ENCODE measurements at regions not wholly inside any gene's neighbourhood (a gene's known extent, or its start where the extent isn't known, plus 50 kb on each side); places are given as distances from the start of the nearest gene placed in this dataset.
"Not testable (repeated sequence)": the region's sequence is repeated elsewhere in the genome, so short reads cannot be mapped to it uniquely, and the experiment has no call there.

- no peak overlapping the region for H4K8ac ChIP-seq (ENCODE audit: low read length)
- H3K4me2 ChIP-seq (ENCODE audit: low read length, poor library complexity, severe bottlenecking): no peak overlapping the region
- no peaks in the 10 kb centered on the region for H3K36me3 ChIP-seq (ENCODE audit: control insufficient read depth in 1 of 2, insufficient read depth in 2 of 2, low read depth in 1 of 2, low read length in 2 of 2)
- no peak overlapping the region for H3K4me3 ChIP-seq (ENCODE audit: insufficient read depth in 1 of 2, low read depth in 1 of 2, low read length in 2 of 2)
- H3K27me3 ChIP-seq (ENCODE audit: control insufficient read depth in 1 of 2, insufficient read depth in 1 of 2, low read length in 2 of 2): no peaks in the 10 kb centered on the region
- no peaks in the 10 kb centered on the region for H3K79me1 ChIP-seq (replicated peaks; ENCODE audit: low read length, poor library complexity, severe bottlenecking)
- H2BK12ac ChIP-seq (ENCODE audit: low read length in 2 of 2): no peak overlapping the region
- no peak for DNase-seq
- no peak overlapping the region for H3K18ac ChIP-seq (ENCODE audit: low read depth in 1 of 2, low read length in 2 of 2)
- no peak overlapping the region for H2BK120ac ChIP-seq (ENCODE audit: low read depth, low read length)
- H2BK15ac ChIP-seq (ENCODE audit: low read depth, poor library complexity, severe bottlenecking): no peak overlapping the region
- no peak overlapping the region for H4K91ac ChIP-seq (ENCODE audit: low read length)
- no peaks in the 10 kb centered on the region for H3K9me3 ChIP-seq (ENCODE audit: control insufficient read depth, low read length)
- H3K4me1 ChIP-seq (ENCODE audit: control insufficient read depth, insufficient read depth, low read depth, low read length): no peaks in the 10 kb centered on the region
- 74% methylated on average over 2 of the region's 2 CpGs for WGBS
- H3K9ac ChIP-seq (ENCODE audit: low read length): no peak overlapping the region
- no peak overlapping the region for H2AK5ac ChIP-seq (ENCODE audit: low read length, severe bottlenecking)
- no peak overlapping the region for H2BK5ac ChIP-seq (ENCODE audit: low read depth, low read length, poor library complexity, severe bottlenecking)
- no peak overlapping the region for H2AFZ ChIP-seq (ENCODE audit: low read depth, low read length)
- H3K27ac ChIP-seq (ENCODE audit: low read length, poor library complexity, severe bottlenecking): no peak overlapping the region
- no peak overlapping the region for H3K14ac ChIP-seq (ENCODE audit: low read length in 2 of 2)
- no peak overlapping the region for H3K4ac ChIP-seq (ENCODE audit: low read depth in 1 of 2, low read length in 2 of 2)
- H3K23ac ChIP-seq (ENCODE audit: low read length in 2 of 2): no peak overlapping the region
Observed at GRCh38 chr4:181897935-181898334, 345.3 kb upstream of the TENM3 start.

DNA sequence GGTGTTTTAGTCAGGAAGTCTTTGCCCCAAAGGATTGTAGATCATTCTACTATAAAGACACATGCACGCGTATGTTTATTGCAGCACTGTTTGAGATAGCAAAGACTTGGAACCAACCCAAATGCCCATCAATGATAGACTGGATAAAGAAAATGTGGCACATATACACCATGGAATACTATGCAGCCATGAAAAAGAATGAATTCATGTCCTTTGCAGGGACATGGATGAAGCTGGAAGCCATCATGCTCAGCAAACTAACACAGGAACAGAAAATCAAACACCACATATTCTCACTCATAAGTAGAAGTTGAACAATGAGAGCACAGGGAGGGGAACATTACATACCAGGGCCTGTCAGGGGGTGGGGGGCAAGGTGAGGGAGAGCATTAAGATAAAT lies 340.8 kb upstream of the TENM3 start:
- H2AFZ ChIP-seq (ENCODE audit: low read depth, low read length); H3K79me1 ChIP-seq (replicated peaks; ENCODE audit: low read length, poor library complexity, severe bottlenecking); H3K23ac ChIP-seq (ENCODE audit: low read length in 2 of 2); H2BK15ac ChIP-seq (ENCODE audit: low read depth, poor library complexity, severe bottlenecking); H3K4ac ChIP-seq (ENCODE audit: low read depth in 1 of 2, low read length in 2 of 2); DNase-seq; H3K36me3 ChIP-seq (ENCODE audit: control insufficient read depth in 1 of 2, insufficient read depth in 2 of 2, low read depth in 1 of 2, low read length in 2 of 2); H3K4me1 ChIP-seq (ENCODE audit: control insufficient read depth, insufficient read depth, low read depth, low read length); H3K18ac ChIP-seq (ENCODE audit: low read depth in 1 of 2, low read length in 2 of 2); H3K27me3 ChIP-seq (ENCODE audit: control insufficient read depth in 1 of 2, insufficient read depth in 1 of 2, low read length in 2 of 2); H2BK5ac ChIP-seq (ENCODE audit: low read depth, low read length, poor library complexity, severe bottlenecking); H3K4me2 ChIP-seq (ENCODE audit: low read length, poor library complexity, severe bottlenecking); H4K91ac ChIP-seq (ENCODE audit: low read length); H2AK5ac ChIP-seq (ENCODE audit: low read length, severe bottlenecking); H2BK120ac ChIP-seq (ENCODE audit: low read depth, low read length); H3K9ac ChIP-seq (ENCODE audit: low read length); H3K9me3 ChIP-seq (ENCODE audit: control insufficient read depth, low read length); H3K4me3 ChIP-seq (ENCODE audit: insufficient read depth in 1 of 2, low read depth in 1 of 2, low read length in 2 of 2); H2BK12ac ChIP-seq (ENCODE audit: low read length in 2 of 2); H3K14ac ChIP-seq (ENCODE audit: low read length in 2 of 2); H3K27ac ChIP-seq (ENCODE audit: low read length, poor library complexity, severe bottlenecking); H4K8ac ChIP-seq (ENCODE audit: low read length): not testable (repeated sequence)
- WGBS: 83% methylated on average over 2 of the region's 2 CpGs

DNA sequence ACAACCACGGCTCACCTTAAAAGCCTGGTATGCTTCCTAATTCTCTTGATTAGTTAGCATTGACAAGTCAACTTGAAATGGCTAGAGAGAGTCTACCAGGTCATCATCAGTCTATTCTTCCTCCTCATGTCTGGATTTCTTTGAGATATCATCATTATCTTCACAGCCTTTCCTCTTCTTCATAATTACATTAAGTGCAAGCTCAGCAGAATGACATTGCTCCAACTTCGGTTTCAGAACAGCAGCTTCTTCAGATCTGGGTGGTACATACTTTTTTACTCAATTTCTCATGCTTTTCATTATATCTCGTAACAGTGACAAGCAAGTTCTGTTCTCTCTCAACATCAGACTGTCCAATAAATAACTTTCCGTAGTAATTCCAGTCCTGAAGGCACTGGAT lies 337.5 kb upstream of the TENM3 start:
- no peaks in the 10 kb centered on the region for H3K79me1 ChIP-seq (replicated peaks; ENCODE audit: low read length, poor library complexity, severe bottlenecking)
- H2BK120ac ChIP-seq (ENCODE audit: low read depth, low read length): no peak overlapping the region
- H2BK5ac ChIP-seq (ENCODE audit: low read depth, low read length, poor library complexity, severe bottlenecking): no peak overlapping the region
- no peak overlapping the region for H2AK5ac ChIP-seq (ENCODE audit: low read length, severe bottlenecking)
- H4K91ac ChIP-seq (ENCODE audit: low read length): no peak overlapping the region
- no peak overlapping the region for H3K18ac ChIP-seq (ENCODE audit: low read depth in 1 of 2, low read length in 2 of 2)
- H3K9ac ChIP-seq (ENCODE audit: low read length): no peak overlapping the region
- WGBS: 70% methylated on average over 4 of the region's 4 CpGs
- no peaks in the 10 kb centered on the region for H3K9me3 ChIP-seq (ENCODE audit: control insufficient read depth, low read length)
- no peak overlapping the region for H3K4me2 ChIP-seq (ENCODE audit: low read length, poor library complexity, severe bottlenecking)
- no peaks in the 10 kb centered on the region for H3K4me1 ChIP-seq (ENCODE audit: control insufficient read depth, insufficient read depth, low read depth, low read length)
- no peak overlapping the region for H3K14ac ChIP-seq (ENCODE audit: low read length in 2 of 2)
- no peak overlapping the region for H2BK12ac ChIP-seq (ENCODE audit: low read length in 2 of 2)
- no peak overlapping the region for H4K8ac ChIP-seq (ENCODE audit: low read length)
- no peak overlapping the region for H3K4me3 ChIP-seq (ENCODE audit: insufficient read depth in 1 of 2, low read depth in 1 of 2, low read length in 2 of 2)
- H3K27ac ChIP-seq (ENCODE audit: low read length, poor library complexity, severe bottlenecking): no peak overlapping the region
- no peak overlapping the region for H2AFZ ChIP-seq (ENCODE audit: low read depth, low read length)
- no peak overlapping the region for H3K4ac ChIP-seq (ENCODE audit: low read depth in 1 of 2, low read length in 2 of 2)
- no peaks in the 10 kb centered on the region for H3K27me3 ChIP-seq (ENCODE audit: control insufficient read depth in 1 of 2, insufficient read depth in 1 of 2, low read length in 2 of 2)
- H3K23ac ChIP-seq (ENCODE audit: low read length in 2 of 2): no peak overlapping the region
- H2BK15ac ChIP-seq (ENCODE audit: low read depth, poor library complexity, severe bottlenecking): no peak overlapping the region
- no peak for DNase-seq
- H3K36me3 ChIP-seq (ENCODE audit: control insufficient read depth in 1 of 2, insufficient read depth in 2 of 2, low read depth in 1 of 2, low read length in 2 of 2): no peaks in the 10 kb centered on the region

DNA sequence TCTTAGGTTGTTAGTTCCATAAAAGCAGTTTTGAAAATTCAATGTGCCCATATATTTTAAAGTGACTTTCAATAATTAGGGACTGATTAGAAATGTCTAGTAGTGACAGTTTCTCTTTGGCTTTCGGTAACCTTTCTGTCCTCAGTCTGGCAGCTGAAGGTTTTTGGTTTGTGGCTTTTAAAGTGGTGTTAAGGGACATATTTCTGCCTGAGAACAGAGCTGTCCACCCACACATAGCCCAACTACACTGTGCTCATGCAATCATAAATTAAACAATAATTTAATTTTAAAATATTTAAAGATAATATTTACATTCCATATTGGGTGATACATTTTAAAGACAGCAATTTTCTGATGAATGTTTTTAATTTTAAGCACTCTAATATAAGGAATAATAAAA lies 335.0 kb upstream of the TENM3 start:
- Histone ChIP-seq H2BK12ac (ENCODE audit: low read length in 2 of 2) (no peak overlapping the region), H3K27ac (ENCODE audit: low read length, poor library complexity, severe bottlenecking) (no peak overlapping the region), H3K27me3 (ENCODE audit: control insufficient read depth in 1 of 2, insufficient read depth in 1 of 2, low read length in 2 of 2) (no peaks in the 10 kb centered on the region), H3K4me1 (ENCODE audit: control insufficient read depth, insufficient read depth, low read depth, low read length) (no peaks in the 10 kb centered on the region), H3K9ac (ENCODE audit: low read length) (no peak overlapping the region), H3K4me3 (ENCODE audit: insufficient read depth in 1 of 2, low read depth in 1 of 2, low read length in 2 of 2) (no peak overlapping the region), H3K9me3 (ENCODE audit: control insufficient read depth, low read length) (peaks cover 4% of the 10 kb centered on the region), H3K14ac (ENCODE audit: low read length in 2 of 2) (no peak overlapping the region), H4K8ac (ENCODE audit: low read length) (no peak overlapping the region), H4K91ac (ENCODE audit: low read length) (no peak overlapping the region), H2BK5ac (ENCODE audit: low read depth, low read length, poor library complexity, severe bottlenecking) (no peak overlapping the region), H2AFZ (ENCODE audit: low read depth, low read length) (no peak overlapping the region), H2AK5ac (ENCODE audit: low read length, severe bottlenecking) (no peak overlapping the region), H3K36me3 (ENCODE audit: control insufficient read depth in 1 of 2, insufficient read depth in 2 of 2, low read depth in 1 of 2, low read length in 2 of 2) (no peaks in the 10 kb centered on the region), H3K4me2 (ENCODE audit: low read length, poor library complexity, severe bottlenecking) (no peak overlapping the region), H2BK15ac (ENCODE audit: low read depth, poor library complexity, severe bottlenecking) (no peak overlapping the region), H3K79me1 (replicated peaks; ENCODE audit: low read length, poor library complexity, severe bottlenecking) (no peaks in the 10 kb centered on the region), H2BK120ac (ENCODE audit: low read depth, low read length) (no peak overlapping the region), H3K18ac (ENCODE audit: low read depth in 1 of 2, low read length in 2 of 2) (no peak overlapping the region), H3K23ac (ENCODE audit: low read length in 2 of 2) (no peak overlapping the region), H3K4ac (ENCODE audit: low read depth in 1 of 2, low read length in 2 of 2) (no peak overlapping the region)
- no peak for DNase-seq
- no CpG with 5 or more reads among the region's 1 CpG for WGBS

Measured in mesenchymal stem cell (in vitro differentiated cells and primary cell).